Activated CD8-positive, alpha-beta T cell treated with anti-CD3 and anti-CD28 coated beads for 36 hours (primary cell): ENCODE measurements at regions not wholly inside any gene's neighbourhood (a gene's known extent, or its start where the extent isn't known, plus 50 kb on each side); places are given as distances from the start of the nearest gene placed in this dataset.

ENCODE experiments used
- ATAC-seq: fragments of 200-7000 bp; cut with Tn5 transposase; one replicate; pipeline ENCODE4 v1.10.0; 2021; ENCODE audit warnings: mild to moderate bottlenecking, moderate library complexity
- CTCF ChIA-PET: fragments of 350-600 bp; sonication (Branson Sonifier 250); formaldehyde crosslinking; loops from one replicate; lab custom pipeline; 2021; ENCODE audit warnings: antibody characterized with exemption; lab: Charles Lee
- POLR2A ChIA-PET: fragments of 350-600 bp; sonication (Branson Sonifier 250); formaldehyde crosslinking; loops from one replicate; lab custom pipeline; 2021; ENCODE audit warnings: antibody characterized with exemption; lab: Charles Lee
- DNase-seq: peaks from one replicate; pipeline ENCODE4 v3.0.0-alpha.2; 2020
- H3K27ac Mint-ChIP-seq: one replicate; pipeline ENCODE4 v1.8.0; 2021; ENCODE audit warnings: mild to moderate bottlenecking, mixed read lengths
- H3K27me3 Mint-ChIP-seq: one replicate; pipeline ENCODE4 v1.8.0; 2021; ENCODE audit warnings: mixed read lengths
- H3K36me3 Mint-ChIP-seq: one replicate; pipeline ENCODE4 v1.8.0; 2021; ENCODE audit warnings: low read depth, mixed read lengths
- H3K4me1 Mint-ChIP-seq: one replicate; pipeline ENCODE4 v1.8.0; 2021; ENCODE audit warnings: low read depth, mixed read lengths
- H3K4me3 Mint-ChIP-seq: one replicate; pipeline ENCODE4 v1.8.0; 2021; ENCODE audit warnings: mild to moderate bottlenecking, moderate library complexity, mixed read lengths
- H3K9me3 Mint-ChIP-seq: one replicate; pipeline ENCODE4 v1.8.0; 2021; ENCODE audit warnings: mixed read lengths
- CTCF ChIP-seq: fragments of 200-600 bp; IDR thresholded peaks from one replicate; pipeline ENCODE4 v1.8.0; 2022; ENCODE audit warnings: antibody characterized with exemption, mild to moderate bottlenecking
- intact Hi-C: fragments of 100-400 bp; cut with micrococcal nuclease; formaldehyde crosslinking; loops from one replicate; pipeline ENCODE4 v1.10.0; 2022

GRCh38 chr10:33735464-33735923 lies 401.0 kb upstream of the NRP1 start:
- no peak for TF ChIP-seq CTCF
- intact Hi-C loops, result no loop called here
- CTCF ChIA-PET, result no interaction called here
- DNase-seq, result no peak
- POLR2A ChIA-PET, result no interaction called here
- Mint-ChIP-seq H3K4me3 (no peak overlapping the region), H3K27me3 (peaks cover 6% of the 10 kb centered on the region), H3K27ac (no peak overlapping the region), H3K36me3 (no peaks in the 10 kb centered on the region), H3K4me1 (no peaks in the 10 kb centered on the region), H3K9me3 (no peaks in the 10 kb centered on the region)
- ATAC-seq, result no peak

DNA sequence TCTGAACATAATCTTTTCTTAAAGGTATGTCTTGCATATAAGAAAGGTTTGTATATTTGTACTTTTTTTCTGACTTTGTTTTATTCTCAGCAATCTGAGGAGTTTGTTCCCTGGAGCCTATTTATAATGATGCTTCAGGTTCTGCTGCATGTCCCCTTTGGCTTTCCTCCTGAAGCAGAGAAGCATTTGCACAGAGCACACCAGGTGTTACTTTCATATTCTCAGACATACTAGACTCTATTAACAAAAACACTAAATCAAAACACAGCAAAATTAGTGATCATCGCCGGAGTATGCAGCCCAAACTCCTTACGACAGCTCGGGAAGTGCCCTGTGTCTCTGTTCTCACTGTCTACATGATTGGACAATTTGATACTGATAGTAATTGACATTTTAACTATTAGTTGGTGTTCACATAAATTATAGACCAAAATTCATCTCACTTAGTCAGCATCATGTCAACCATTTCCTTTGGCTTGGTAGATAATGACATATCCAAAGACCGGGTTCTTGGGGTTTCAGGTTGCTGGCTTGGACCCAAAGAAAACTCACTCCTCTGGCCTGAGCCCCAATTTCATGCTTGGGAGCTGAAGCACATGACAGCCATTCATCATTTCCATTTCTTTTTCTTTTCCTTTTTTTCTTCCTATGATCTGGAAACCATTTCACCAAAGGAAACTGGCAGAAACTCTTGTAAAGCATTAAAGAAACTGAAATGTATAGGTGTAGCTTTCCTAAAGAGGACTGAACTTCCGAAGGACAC lies 400.1 kb upstream of the NRP1 start:
- Mint-ChIP-seq H3K4me3 (no peak overlapping the region), H3K9me3 (no peaks in the 10 kb centered on the region), H3K4me1 (no peaks in the 10 kb centered on the region), H3K27ac (no peak overlapping the region), H3K27me3 (peaks cover 9% of the 10 kb centered on the region), H3K36me3 (no peaks in the 10 kb centered on the region)
- intact Hi-C loops, result no loop called here
- ATAC-seq (no peak), DNase-seq (no peak)
- no peak for TF ChIP-seq CTCF
- CTCF ChIA-PET, result no interaction called here
- POLR2A ChIA-PET, result interaction anchor here (0.7 kb wide), 1 partner anchor 89 kb away, joined by 3 read pairs; no protein-coding TSS in a partner anchor

DNA sequence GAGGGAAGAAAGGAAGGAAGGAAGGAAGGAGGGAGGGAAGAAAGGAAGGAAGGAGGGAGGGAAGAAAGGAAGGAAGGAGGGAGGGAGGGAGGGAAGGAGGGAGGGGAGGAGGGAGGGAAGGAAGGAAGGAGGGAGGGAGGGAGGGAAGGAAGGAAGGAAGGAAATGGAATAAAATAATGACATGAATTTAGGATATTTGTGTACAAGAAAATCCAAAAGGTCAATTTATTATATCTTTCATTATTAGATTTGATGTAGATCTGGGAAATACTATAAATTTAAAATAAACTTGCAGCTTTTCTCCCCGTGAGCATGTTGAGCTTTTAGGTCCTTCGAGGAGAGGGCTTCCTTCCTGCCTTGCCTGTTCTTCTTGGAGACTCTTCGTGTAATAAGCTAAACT lies 398.6 kb upstream of the NRP1 start:
- Mint-ChIP-seq H3K9me3 (no peaks in the 10 kb centered on the region), H3K27me3 (peaks cover 9% of the 10 kb centered on the region), H3K27ac (no peak overlapping the region), H3K4me1 (no peaks in the 10 kb centered on the region), H3K36me3 (no peaks in the 10 kb centered on the region), H3K4me3 (no peak overlapping the region)
- no peak for TF ChIP-seq CTCF
- intact Hi-C loops, result no loop called here
- no peak for DNase-seq
- POLR2A ChIA-PET, result no interaction called here
- CTCF ChIA-PET, result no interaction called here
- ATAC-seq, result no peak

DNA sequence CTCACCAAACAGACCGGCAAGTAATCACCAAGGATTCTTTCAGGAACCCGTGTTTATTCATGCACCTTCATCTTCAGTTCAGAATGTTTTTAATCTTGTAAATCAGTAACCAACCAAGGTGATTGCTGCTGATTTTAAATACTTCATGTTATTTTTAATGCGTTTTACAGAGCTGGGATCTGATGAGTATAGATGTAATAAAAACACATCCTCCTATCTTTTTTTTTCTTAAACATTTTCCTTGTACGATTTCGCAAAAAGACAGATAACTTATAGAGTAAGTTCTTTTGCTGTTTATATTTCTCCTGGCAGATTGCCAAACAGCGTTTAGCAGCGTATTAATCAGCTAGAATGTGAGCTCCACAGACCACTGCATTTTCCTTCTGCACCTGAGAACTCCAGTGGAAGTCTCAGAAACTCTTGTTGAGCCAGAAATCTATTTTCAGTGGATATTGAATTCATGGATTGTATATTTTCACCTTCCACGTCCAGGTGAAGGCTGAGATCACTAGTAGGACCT lies 397.8 kb upstream of the NRP1 start:
- TF ChIP-seq CTCF, result no peak
- intact Hi-C loops, result no loop called here
- POLR2A ChIA-PET, result no interaction called here
- Mint-ChIP-seq H3K27me3 (peaks cover 9% of the 10 kb centered on the region), H3K4me1 (no peaks in the 10 kb centered on the region), H3K36me3 (no peaks in the 10 kb centered on the region), H3K27ac (no peak overlapping the region), H3K9me3 (no peaks in the 10 kb centered on the region), H3K4me3 (no peak overlapping the region)
- ATAC-seq (no peak), DNase-seq (no peak)
- CTCF ChIA-PET, result no interaction called here

DNA sequence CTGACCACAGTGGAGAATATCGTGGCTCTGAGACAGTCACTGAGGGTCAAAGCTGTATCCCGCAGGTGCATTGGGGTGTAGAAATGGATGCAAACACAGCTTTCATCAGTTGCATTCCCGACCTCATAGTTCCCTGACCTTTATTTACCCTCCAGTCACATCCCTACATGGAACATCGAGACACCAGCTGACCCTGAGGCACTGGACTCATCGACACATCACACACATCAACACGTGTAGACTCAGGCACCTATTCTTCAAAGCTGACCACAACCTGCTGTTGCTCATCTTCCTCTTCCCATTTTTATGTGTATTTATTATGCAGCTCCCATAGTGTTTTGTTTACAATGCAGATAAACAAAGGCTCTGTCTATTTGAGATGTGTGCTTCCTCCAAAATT lies 396.9 kb upstream of the NRP1 start:
- Mint-ChIP-seq H3K27ac (no peak overlapping the region), H3K4me1 (no peaks in the 10 kb centered on the region), H3K4me3 (no peak overlapping the region), H3K9me3 (no peaks in the 10 kb centered on the region), H3K36me3 (no peaks in the 10 kb centered on the region), H3K27me3 (peaks cover 10% of the 10 kb centered on the region)
- DNase-seq (no peak), ATAC-seq (no peak)
- no peak for TF ChIP-seq CTCF
- intact Hi-C loops, result no loop called here
- CTCF ChIA-PET, result no interaction called here
- POLR2A ChIA-PET, result no interaction called here
